ENCODE measurements at regions not wholly inside any gene's neighbourhood (a gene's known extent, or its start where the extent isn't known, plus 50 kb on each side); places are given as distances from the start of the nearest gene placed in this dataset.

DNA sequence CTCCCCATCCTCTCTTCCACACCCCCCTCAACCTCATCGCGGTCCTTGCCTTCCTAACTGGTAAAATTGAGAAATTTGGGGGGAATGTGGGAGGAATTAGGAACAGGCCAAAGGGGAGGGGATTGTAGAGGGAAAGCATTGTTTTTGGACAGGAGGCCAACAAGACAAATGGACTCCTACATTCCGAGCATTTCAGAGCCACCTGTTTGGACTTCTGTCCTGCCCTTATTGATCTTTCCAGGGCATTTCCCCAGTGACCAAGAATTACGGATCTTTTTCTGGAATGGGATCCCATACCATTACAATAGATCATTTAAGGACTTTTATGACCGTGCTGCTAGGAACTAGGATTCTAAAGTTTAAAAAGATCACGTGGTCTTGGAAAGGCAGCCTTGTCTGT is 221.3 kb upstream of the ASIC2 start:
- no peak for DNase-seq (ENCODE audit: low spot score)

DNA sequence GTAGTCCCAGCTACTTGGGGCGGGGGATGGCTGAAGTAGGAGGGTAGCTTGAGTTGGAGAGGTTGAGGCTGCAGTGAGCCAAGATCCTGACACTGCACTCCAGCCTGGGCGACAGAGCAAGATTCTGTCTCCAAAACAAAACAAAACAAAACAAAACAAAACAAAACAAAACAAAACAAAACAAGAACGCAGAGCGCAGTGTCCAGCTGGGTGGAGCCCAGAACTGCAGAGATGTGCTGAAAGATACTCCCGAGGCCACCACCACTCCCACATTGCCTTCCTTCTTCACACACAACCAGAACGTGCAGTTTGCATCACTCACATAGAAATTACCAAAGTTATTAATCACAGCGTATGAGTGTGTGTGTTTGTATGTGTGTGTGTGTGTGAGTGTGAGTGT is 222.9 kb upstream of the ASIC2 start:
- DNase-seq (ENCODE audit: low spot score) = no peak

DNA sequence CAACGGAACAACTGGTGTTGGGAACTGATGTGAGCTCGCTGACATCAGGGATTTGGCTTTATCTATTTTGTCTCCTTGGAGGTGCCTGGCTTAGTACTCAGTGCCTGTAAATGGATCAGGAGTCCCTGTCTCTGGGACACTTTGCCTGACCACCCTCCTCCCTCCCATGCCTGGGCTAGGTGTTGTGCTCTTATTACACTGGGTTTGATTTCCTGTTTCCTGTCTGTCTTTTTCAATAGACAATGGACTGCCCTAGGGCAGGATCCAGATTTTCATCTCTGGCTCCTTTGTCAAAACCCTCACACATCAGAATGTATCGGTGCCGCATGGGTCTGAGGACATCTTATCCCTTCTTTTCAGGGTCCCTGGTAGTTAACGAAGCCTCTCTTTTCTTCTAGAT is 223.6 kb upstream of the ASIC2 start:
- no peak for DNase-seq (ENCODE audit: low spot score)

DNA sequence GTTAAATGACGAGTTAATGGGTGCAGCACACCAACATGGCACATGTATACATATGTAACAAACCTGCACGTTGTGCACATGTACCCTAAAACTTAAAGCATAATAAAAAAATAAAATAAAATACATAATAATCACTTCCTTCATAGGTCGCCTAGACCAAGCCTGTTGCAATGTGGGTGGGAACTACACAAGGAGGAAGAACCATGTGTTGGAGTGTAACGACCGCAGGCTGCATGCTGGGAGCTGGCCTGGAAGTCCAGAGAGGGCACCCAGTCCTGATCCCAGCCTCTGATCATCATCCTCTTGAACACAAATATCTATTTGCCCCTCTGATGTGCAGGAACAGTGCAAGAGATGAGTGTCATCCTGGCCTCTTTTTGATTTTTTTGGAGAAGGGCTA is 224.7 kb upstream of the ASIC2 start:
- DNase-seq (ENCODE audit: low spot score) = no peak

DNA sequence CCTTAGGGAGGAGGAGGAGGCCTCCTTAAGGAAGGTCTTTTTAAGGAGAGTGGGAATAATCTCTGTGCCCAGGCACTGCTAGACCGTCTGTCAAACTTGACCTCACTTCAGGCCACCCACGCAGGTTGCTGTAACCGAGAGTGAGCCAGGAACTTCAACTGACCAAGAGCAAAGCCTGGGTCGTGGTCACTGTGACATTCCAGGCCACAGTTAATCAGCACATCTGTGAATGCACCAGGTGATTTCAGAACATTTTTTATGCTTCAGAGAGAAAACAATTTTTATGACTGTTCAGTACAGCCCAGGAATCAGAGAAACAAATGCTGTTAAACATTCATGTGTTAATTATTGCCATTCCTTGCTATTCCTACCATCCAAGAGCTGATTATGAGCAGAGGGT is 226.6 kb upstream of the ASIC2 start:
- no peak for DNase-seq (ENCODE audit: low spot score)

DNA sequence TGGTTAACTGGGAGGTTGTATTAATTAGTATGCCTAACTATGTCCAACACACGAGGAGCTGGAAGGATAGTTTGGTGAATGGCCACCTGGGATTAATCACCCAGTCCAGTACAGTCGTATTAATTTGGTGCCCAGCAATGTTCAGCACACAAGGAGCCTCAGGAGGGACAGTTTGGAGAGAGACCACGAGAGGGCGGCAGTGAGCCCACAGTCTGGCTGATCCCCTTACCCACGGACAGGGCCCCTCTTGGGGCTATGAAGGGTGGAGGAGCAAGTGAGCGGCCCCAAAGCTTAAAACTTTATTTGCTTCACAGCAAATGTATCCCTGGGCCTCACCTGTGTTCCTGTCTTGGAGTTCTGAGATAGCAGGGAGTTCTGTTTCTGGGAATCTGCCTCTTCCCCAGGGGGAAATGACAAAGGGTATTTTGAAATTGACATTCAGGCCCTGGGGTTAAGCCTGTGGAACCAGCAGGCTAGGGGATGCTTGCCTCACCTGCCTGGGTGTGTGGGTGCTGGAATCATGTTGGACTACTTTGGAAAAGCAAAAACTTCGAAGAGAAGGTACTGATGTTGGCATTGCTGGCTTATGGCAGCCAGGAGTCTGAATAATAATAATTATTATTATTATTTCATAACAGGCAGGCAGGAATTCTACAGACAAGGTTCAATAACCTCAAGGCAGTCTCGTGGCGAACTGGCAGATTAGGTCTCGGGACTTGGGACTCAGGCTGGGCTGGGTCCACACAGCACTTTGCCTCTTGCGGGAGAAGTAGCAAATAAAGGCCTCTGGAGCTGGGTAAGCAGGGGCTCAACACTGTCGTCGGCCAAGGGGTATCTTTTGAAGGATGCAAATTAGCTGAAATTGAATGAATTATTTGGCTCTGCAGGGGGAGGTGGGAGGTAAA is 227.6 kb upstream of the ASIC2 start:
- DNase-seq (ENCODE audit: low spot score) = peak; percentile 87

DNA sequence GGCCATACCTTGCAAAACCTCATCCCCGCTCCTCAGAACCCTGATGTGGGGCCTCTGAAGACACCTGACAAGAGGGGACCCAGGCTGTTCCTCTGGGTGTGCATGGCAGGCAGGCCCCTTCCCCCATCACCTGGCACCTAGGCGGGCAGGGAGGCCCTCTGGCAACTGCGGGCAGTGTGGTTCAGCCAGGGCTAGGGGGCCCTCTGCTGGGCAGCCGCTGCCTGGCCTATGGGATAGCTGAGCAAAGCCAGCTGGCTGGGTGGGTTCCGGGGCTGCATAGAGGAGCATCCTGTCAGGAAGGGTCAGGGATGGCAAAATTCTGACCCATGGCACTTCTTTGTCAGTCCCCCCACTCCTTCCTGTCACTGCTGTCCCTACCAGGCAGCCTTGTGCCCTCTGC is 228.7 kb upstream of the ASIC2 start:
- DNase-seq (ENCODE audit: low spot score) = peak; percentile 87

DNA sequence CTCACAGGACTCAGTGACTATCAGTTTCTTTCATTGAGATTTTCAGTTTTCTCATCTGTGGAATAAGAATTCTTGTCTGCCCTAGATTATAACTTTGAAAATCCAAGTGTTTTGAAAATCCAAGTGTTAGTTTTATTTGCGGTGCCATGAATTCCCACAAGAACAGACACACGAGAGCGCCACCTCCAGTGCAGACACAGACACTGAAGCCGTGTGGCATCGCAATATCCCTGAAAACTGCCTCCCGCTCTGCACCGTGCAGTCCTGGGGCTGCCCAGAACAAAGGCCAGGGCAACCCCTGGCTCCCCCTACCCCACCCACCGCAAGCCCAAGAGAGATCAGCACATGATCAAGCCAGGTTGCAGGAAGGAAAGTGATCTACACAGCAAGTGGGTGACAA is 229.5 kb upstream of the ASIC2 start:
- peak; percentile 62 for DNase-seq (ENCODE audit: low spot score)

DNA sequence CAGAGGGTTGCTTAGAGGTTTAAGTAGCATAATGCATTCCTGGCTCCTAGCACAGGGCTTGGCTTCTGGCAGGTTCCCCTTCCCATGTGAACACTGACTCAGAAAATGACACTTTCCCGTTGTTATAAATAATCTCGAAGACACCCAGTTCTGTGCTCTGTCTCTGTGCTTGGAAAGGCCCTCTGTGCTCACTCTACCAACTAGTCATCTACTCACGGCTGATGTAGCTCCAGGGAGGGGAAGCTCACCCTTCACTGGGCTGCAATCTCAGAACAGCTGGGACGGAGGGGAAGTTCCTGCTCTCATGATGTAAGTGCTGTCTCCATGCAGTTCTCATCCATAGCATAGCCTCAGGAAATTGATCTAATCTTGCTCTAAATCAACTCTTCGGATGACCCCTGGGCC is 230.5 kb upstream of the ASIC2 start:
- no peak for DNase-seq (ENCODE audit: low spot score)

DNA sequence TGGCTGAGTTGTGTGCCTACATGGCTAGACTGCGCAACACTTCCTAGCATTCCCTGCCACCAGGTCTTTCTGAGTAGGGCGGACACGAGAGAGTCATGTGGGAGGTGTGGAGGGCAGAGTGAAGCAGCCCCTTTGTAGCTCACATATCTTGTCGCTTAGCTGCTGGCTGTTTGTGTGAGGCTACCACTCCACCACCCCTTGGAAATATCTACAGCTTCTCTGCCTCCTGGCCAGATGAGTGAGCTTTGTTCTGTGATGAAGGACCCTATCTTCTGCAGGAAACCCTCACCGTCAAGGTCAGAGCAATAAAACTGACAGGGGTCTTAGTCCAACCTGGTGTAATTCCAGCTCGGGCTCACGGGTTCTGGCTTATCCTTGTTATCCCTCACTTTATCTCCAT is 232.1 kb upstream of the ASIC2 start:
- no peak for DNase-seq (ENCODE audit: low spot score)

DNA sequence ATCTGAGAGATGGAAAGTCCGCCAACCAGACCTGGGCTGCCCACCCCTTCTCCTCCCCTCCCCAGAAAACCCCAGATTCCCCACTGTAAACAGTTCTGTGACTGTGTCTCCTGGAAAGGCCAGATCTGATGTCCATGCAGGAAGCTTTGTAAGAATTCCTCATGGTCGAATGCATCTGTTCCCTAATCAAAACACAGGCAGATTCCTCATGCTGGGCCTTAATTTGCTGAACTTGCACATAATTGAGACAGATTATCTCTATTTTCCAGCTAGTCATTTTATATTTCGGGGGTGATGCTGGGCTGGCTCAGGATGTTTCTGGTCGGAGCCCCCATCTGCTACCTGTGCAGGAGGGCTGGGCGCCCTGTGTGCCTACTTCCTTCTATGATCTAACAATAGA is 233.6 kb upstream of the ASIC2 start:
- DNase-seq (ENCODE audit: low spot score) = no peak

DNA sequence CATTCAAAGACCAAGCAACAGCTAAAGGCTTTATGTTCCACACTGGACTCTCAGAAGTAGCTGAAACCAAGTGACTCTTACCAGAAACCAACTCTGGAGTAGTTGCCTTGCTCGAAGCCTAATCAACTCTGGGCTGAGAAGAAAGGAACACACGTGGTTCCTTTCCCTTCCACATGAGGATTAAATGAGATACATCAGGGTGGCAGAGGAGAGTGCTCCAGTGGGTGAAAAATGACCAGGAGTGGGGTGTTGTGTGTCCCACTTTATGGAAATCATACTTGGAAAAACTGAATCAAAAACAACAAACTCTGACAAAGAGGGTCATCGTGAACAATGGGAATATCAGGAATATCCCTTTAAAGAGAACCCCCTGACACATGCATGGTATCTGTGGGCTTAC is 234.2 kb upstream of the ASIC2 start:
- DNase-seq (ENCODE audit: low spot score) = no peak

DNA sequence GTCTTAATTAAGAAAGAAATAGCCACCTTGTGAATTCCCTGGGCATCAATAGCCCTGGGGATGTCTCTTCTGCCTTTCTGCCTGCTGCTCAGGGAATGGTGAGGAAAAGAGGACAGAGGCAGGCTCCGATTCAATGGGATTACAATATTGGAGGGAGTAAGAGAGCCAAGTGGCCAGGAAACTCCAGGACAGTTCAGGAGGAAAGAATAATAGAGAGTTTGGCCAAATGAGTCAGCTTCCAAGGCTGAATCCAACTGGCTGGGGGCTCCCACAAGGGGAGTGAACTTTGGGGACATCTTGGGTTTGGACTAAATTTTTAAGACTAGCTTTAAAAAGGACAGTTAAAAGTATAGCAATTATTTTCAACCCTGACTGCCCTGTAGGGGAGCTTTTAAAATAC is 235.8 kb upstream of the ASIC2 start:
- DNase-seq (ENCODE audit: low spot score) = no peak

DNA sequence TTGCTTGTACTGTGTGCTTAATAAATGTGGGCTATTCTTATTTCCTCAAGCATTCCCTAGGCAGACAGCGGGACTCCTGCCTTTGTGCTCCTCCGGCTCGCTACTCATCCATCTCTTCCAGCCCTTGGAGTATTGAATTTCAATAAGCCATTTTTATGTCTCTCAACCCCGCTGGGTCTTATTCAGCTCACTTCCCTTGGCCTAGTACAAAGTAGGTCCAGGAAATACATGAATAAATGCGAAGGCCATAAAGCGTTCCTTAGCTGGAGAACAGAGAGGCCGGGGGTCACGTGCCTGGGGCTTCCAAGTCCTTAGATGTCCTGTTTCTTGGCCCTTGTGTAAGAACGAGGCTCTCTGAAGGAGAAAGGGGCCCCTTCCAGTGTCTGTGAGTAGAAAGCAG is 236.7 kb upstream of the ASIC2 start:
- no peak for DNase-seq (ENCODE audit: low spot score)

DNA sequence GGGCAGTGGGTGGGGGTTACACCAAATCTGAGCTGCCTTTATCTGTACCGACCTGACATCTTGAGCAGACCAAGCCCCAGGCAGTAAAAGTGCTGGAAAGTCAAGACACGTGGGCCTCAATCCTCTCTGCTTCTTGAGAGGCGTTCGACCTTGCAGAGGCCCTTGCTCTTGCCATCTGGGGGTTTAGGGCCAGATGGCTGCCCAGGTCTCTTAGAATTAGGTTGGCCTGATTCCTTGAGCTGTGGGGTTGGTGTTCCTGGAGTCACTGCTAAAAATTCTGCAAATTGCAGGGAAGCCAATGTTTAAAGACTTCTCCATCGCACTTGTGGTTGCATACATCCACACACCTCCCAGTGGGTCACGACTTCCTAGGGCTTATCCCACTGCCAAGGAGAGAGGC is 238.2 kb upstream of the ASIC2 start:
- DNase-seq (ENCODE audit: low spot score) = no peak

DNA sequence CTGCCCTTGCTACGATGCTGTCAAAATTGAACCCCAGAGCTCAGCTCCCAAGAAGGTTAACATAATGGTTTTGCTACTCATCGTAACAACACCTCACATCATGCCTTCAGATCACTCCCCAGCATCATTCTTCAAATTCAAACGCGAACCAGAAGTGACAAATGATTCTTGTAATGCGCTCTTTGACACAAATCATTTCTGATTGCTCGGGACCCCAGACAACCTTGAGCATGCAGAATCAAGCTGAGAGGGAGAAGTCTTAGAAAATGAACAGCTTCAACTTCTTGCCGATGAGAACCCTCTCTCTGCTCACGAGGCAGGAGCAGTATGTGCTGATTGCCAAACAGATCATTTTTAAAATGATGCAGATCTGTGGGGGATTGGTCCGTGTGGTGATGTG is 241.0 kb upstream of the ASIC2 start:
- no peak for DNase-seq (ENCODE audit: low spot score)

DNA sequence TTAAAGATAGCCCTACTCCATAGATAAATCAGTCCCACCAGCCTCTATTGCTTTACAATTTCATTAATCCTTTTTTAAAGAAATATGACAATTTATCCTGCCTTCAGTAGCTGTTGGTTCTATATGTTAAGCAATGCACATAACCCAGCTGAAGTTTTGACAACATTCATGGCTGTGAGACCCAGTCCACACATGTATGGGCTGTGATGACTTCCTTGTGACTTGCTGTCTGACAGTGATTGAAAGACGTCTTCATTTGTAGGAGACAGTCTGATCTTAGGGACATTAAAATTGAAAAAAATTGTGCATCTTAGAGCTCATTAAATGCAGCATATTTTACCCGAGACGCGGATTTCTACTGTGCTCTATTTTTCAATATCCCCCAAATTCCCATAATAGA is 252.0 kb upstream of the ASIC2 start:
- no peak for DNase-seq (ENCODE audit: low spot score)

DNA sequence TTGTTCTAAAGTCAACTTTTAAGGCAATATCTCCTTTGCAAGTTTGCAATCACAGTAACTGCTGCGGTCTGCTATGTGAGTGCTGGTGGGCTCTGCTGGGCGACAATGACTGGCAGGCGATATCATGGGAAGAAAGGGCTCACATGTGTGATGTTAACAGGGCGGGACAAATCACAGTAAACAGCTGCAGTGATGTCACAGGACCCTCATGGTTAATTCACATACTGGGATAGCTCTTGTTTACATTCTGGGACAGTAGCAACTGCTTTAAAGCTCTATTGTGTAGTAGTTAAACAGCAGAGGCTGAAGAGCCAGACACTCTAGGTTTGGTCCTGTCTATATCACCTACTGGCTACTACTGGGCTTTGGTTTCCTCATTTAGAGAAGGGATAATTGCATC is 257.2 kb upstream of the ASIC2 start:
- DNase-seq (ENCODE audit: low spot score) = no peak

DNA sequence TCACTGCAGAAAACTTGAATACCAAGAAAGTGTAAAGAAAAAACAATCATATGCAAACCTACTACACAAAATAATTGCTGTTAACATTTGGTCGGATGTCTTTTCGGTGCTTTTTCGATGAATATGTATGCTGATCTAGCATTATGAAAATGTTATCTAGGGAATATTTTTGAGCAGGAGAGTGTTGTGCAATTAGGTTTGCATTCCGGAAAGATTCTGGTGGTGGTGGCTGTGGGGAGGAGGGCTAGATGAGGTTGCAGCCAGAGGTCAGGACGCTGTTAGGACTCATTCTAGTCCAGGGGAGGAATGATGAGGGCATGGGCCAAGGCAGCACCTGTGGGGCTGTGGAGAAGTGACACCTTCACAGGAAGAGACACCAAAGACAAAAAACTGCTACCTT is 258.0 kb upstream of the ASIC2 start:
- no peak for DNase-seq (ENCODE audit: low spot score)

DNA sequence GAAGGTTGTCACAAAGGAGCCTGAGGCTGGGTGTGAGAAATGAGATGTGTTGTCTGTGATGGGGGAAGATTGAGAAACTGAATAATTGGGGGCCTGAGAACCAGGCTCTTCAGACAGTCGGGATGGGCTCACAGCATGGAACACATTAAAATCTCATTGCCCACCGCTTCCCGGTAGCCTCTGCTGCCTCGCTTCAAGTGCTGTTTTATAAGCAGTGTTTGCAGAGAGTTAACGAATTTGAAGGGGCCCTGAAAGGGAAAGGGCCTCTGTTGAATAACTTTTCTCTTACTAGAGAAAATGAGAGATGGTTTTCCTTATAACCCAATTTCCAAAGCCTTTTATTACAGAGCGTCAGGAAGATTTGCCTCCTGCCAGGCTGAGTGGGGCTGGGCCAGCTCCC is 258.8 kb upstream of the ASIC2 start:
- no peak for DNase-seq (ENCODE audit: low spot score)

DNA sequence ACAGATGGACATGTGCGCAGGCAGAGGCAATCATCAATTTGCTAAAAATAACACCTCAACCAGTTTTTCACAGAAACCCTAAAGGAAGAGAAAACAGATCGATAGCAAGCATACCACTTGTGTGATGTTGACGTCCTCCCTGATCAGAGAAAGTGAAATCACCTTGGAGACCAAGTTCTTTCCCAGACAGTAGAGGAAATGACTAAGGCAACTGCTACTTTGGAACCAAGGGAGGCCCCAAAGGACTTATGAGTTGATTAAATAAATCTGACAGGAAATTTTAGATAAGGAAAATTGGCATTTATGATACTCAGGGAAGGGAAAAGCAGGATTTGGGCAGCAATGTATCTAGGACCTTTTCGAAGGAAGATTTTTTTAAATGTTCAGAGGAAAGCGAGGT is 267.1 kb upstream of the ASIC2 start:
- DNase-seq (ENCODE audit: low spot score) = no peak

DNA sequence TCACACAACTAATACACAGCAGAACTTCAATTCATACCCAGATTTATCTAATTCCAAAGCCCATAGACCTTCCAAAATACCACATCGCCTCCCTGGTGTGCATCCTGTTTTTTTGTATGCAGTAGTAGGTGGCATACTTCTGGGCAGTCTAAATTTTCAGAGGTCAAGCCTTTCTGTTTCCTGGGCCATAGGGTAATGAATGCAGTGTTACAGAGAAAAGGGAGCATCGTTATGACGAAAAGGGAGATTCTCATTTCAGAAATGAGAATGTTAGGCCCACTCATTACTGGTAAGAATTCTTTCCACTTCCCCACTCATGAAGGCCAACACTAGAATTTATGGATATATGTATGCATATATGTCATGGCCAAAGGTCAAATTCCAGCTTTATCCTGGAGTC is 267.8 kb upstream of the ASIC2 start:
- no peak for DNase-seq (ENCODE audit: low spot score)

DNA sequence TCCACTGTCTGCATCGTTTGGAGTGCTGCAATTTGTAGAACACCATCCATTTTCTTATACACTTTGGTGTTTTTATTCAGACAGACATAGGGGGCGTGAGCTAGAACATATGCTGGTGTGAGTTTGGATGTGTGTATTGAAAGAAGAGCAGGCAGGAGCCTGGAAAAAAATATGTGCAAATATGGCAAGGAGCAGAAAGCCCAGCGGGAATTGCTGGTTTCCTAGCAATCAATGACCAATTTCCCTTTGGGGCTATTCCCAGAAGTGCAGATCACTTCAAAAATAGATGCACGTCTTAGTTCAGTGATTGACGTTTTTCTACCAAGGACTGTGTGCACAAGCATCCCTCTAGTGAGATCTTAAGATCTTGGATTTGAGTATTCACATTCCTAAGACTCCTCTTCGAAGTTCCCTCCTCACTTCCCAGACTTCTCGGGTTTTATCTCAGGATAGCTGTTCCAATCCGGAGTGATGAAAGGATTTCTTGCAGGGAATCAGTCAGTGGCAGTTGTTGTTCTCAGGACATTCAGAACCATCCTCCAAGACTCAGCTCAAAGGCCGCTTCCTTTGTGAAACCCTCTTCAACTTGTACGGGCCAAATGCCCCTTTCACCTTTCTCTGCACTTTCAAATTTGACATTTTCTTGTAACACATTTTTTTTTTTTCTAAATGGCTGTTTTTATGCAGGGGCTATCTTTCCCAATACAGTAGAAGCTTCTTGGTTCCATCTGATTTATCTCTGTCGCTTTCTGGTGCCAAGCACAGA is 268.7 kb upstream of the ASIC2 start:
- no peak for DNase-seq (ENCODE audit: low spot score)

DNA sequence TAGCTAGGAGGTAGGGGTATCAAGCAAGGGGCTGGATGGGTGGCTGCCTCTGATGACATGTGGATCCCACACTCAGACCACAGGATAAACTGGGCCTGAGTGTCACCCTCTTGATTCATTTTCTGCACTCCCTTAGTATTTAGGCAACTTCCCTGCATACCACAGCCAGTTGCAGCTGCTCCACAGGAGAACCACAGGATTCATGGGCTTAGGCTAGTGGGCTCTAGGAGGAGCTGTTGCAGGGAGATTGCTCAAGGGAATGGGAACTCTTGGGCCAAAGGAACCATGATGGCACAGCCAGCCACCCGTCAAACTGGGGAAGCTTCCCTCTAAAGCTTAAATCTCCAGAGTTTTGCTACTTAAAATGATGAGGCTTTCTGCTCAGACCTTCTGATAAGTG is 269.7 kb upstream of the ASIC2 start:
- DNase-seq (ENCODE audit: low spot score) = peak; percentile 17
